ENCODE measurements at regions not wholly inside any gene's neighbourhood (a gene's known extent, or its start where the extent isn't known, plus 50 kb on each side); places are given as distances from the start of the nearest gene placed in this dataset.

DNA sequence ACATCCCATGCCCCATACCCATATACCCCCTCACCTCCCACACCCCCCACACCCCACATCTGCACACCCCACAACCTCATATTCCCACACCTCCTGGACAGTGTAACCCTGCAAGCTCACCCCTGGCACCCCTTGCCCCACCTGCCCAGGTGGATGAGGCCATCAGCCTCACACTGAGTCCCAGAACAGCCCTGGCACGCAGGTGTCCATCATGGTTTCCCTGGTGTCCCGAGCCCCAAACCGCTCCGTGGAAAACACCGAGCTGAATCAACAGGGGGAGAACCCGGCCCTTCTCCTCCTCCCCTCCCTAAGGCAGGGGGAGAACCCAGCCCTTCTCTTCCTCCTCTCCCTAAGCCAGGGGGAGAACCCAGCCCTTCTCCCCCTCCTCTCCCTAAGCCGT is 415.6 kb upstream of the SALL3 start:
- TF ChIP-seq POLR2AphosphoS5 (IDR thresholded peaks at IDR 0.05) (no peak), EZH2 (IDR thresholded peaks at IDR 0.05; ENCODE audit: borderline replicate concordance, insufficient read depth, low read length, poor library complexity, severe bottlenecking) (no peak), CTCF (IDR thresholded peaks at IDR 0.05; ENCODE audit: poor library complexity, severe bottlenecking) (no peak)
